ENCODE measurements at regions not wholly inside any gene's neighbourhood (a gene's known extent, or its start where the extent isn't known, plus 50 kb on each side); places are given as distances from the start of the nearest gene placed in this dataset.

- DNase-seq (ENCODE audit: low read depth): no peak
- no peaks in the 10 kb centered on the region for H3K27me3 ChIP-seq (ENCODE audit: control insufficient read depth, insufficient read depth, low read length)
- H3K4me3 ChIP-seq (ENCODE audit: low read depth, low read length): peak overlapping the region; percentile 74
- TF ChIP-seq, protein P1, sequence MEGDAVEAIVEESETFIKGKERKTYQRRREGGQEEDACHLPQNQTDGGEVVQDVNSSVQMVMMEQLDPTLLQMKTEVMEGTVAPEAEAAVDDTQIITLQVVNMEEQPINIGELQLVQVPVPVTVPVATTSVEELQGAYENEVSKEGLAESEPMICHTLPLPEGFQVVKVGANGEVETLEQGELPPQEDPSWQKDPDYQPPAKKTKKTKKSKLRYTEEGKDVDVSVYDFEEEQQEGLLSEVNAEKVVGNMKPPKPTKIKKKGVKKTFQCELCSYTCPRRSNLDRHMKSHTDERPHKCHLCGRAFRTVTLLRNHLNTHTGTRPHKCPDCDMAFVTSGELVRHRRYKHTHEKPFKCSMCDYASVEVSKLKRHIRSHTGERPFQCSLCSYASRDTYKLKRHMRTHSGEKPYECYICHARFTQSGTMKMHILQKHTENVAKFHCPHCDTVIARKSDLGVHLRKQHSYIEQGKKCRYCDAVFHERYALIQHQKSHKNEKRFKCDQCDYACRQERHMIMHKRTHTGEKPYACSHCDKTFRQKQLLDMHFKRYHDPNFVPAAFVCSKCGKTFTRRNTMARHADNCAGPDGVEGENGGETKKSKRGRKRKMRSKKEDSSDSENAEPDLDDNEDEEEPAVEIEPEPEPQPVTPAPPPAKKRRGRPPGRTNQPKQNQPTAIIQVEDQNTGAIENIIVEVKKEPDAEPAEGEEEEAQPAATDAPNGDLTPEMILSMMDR (IDR thresholded peaks at IDR 0.05; ENCODE audit: insufficient read depth, low read length, poor library complexity, severe bottlenecking): no peak
- H3K36me3 ChIP-seq (ENCODE audit: control insufficient read depth, insufficient read depth, low read length): no peaks in the 10 kb centered on the region
Observed at GRCh38 chr1:39106801-39107327, 80.7 kb downstream of the NDUFS5 start.

DNA sequence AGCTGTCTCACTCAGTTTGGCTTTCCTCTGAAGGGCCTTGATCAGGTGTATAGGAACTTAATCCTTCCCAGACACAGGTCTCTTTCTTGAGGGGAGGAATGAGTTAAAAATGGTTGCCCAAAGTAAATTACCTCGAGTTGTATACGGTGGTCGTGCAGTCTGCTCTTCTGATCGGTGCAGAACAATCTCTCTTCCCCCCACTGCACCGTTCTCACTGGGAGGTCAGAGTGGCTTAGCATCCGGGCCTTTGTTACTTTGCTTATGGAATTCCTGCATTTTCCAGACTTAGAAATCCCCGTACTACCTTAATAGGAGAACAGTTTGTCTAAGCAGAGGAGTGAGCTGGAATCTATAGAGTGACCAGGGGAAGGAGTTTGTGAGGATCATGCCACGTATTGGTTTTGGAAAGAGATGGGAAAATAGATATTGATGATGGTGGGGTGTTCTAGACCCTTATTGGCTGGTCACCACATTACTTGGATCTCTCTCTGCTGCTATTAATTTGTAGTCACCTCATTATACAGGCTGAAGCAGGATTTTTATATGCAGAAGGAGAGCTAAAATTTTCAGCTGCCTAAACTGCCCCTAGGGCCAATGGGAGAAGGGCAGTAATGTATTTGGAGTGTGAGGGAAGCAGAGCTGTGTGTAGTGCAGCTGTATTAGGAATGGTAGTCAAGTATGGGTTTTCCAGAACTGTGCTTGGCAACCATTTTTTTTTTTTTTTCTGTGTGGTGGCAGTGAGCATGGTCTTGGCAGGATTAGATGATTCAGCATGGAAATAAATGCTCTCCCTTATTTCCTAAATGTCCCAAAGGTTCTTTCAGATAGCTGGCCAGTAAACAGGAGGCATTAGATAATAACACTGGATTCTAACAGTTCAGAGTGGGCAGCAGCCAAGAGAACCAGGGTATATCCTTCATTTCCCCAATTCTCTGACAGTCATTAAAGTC, 81.5 kb downstream of the NDUFS5 start:
- TF ChIP-seq, protein P1 (IDR thresholded peaks at IDR 0.05; ENCODE audit: insufficient read depth, low read length, poor library complexity, severe bottlenecking): no peak
- Histone ChIP-seq H3K27me3 (ENCODE audit: control insufficient read depth, insufficient read depth, low read length) (no peaks in the 10 kb centered on the region), H3K36me3 (ENCODE audit: control insufficient read depth, insufficient read depth, low read length) (no peaks in the 10 kb centered on the region), H3K4me3 (ENCODE audit: low read depth, low read length) (peak overlapping the region; percentile 74)
- DNase-seq (ENCODE audit: low read depth): no peak

DNA sequence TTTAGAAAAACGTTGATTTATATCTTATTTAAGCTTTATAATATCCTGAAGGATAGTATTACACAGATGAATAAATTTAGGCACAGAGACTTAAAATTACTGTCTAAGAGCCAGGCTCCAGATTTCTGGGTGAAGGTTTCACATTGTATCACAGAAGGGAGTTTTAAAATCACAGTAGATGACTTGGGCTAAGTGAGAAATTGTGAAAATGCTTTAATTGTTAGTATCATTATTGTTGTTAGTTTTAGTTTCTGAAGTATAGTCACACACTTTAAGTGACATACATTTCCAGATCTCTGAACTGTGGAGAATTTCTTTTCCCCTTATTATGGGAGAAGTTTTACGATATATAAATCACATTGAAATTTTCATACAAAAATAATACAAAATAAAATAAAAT, 83.5 kb downstream of the NDUFS5 start:
- no peak overlapping the region for H3K4me3 ChIP-seq (ENCODE audit: low read depth, low read length)
- TF ChIP-seq, protein P1 (IDR thresholded peaks at IDR 0.05; ENCODE audit: insufficient read depth, low read length, poor library complexity, severe bottlenecking): no peak

DNA sequence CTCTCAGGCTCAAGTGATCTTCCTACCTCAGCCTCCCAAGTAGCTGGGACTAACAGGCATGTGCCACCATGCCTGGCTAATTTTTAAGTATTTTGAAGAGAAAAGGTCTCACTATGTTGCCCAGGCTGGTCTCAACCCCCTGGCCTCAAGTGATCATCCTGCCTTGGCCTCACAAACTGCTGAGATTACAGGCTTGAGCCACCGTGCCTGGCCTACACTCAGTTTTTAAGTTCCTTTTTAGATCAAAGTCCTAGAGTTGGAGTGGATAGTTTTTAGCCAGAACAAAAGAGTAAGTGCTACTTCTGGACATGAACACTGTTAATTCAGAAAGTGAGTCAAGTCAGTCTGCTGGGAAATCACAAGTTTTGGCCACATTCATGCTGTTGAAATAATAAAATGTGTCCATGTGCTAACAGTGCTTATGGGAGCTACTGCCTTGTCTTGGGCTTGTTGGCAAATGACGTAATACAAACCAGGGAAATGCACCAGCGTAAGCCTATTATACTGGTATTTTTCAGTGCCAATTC, 84.2 kb downstream of the NDUFS5 start:
- TF ChIP-seq, protein P1 (IDR thresholded peaks at IDR 0.05; ENCODE audit: insufficient read depth, low read length, poor library complexity, severe bottlenecking): no peak
- no peaks in the 10 kb centered on the region for H3K36me3 ChIP-seq (ENCODE audit: control insufficient read depth, insufficient read depth, low read length)
- no peak for DNase-seq (ENCODE audit: low read depth)
- no peak overlapping the region for H3K4me3 ChIP-seq (ENCODE audit: low read depth, low read length)
- H3K27me3 ChIP-seq (ENCODE audit: control insufficient read depth, insufficient read depth, low read length): no peaks in the 10 kb centered on the region

More for the DNA sequence above, 83.5 kb downstream of the NDUFS5 start:
- Histone ChIP-seq H3K36me3 (ENCODE audit: control insufficient read depth, insufficient read depth, low read length) (no peaks in the 10 kb centered on the region), H3K27me3 (ENCODE audit: control insufficient read depth, insufficient read depth, low read length) (no peaks in the 10 kb centered on the region)
- no peak for DNase-seq (ENCODE audit: low read depth)

DNA sequence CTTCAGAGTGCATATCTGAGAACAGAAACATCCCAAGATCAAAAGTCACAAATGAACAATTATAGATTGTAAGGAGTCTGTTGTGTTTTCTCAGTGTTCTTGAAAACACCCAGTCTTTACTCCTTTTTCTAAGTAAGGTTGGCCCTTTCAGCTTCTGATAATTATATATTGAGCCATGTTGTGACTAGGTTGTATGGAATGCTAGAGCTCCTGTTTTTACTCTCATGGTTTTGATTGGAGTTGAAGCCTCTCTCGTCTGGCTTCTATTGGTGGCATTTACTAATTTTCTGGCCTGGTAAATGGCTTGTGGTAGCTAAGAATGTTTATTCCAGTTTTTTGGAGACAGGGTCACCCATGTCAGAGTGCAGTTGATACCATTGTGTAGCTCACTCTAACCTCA, 84.7 kb downstream of the NDUFS5 start:
- no peak for DNase-seq (ENCODE audit: low read depth)
- Histone ChIP-seq H3K27me3 (ENCODE audit: control insufficient read depth, insufficient read depth, low read length) (no peaks in the 10 kb centered on the region), H3K4me3 (ENCODE audit: low read depth, low read length) (no peak overlapping the region), H3K36me3 (ENCODE audit: control insufficient read depth, insufficient read depth, low read length) (no peaks in the 10 kb centered on the region)
- TF ChIP-seq, protein P1 (IDR thresholded peaks at IDR 0.05; ENCODE audit: insufficient read depth, low read length, poor library complexity, severe bottlenecking): no peak
